HG03558 (cell line): ENCODE measurements at regions not wholly inside any gene's neighbourhood (a gene's known extent, or its start where the extent isn't known, plus 50 kb on each side); places are given as distances from the start of the nearest gene placed in this dataset.

ENCODE experiments used
- ATAC-seq: cut with Tn5 transposase; IDR thresholded peaks from one replicate; pipeline ENCODE4 v1.9.1; 2021; ENCODE audit warnings: moderate number of reproducible peaks; ENCODE audit not compliant: unreplicated experiment; ENCODE audit errors: extremely low read depth

DNA sequence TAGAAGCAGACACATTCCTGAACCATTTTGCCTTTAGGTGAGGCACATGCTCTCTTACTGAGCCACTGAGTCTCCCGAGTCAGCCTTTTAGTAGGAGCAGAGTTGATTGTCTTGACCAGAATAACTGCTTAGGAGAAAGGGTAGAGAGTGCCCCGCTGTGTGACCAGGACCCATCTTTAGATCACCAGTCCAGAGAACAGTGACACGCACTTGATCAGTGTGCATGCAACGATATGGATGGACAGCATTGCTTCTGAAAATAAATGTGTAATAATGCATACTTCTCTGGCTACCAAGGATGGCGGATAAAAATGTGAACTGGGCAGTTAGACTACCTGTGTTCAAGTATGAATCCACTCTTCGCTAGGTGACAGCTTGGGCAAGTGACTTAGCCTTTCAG lies 897.7 kb downstream of the TRIML1 start:
- ATAC-seq, result no peak

DNA sequence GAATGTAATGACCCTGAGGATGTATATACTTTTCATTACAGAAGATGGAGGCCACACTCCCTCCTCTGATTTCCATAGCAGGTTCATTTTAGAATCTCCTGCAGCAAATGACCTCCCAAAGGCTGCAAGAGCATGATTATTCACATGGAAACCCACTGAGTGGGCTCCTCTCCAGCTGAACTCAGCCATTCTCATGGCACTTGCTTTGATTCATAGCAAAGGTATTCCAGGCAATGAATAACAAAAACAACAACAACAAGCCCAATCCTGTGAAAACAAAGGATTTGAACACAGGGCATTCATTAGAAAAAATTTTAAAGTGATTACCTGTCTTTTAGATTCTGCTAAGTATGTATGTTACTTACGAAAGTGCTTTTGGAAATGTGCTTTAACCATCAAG lies 894.0 kb upstream of the FRG1 start:
- ATAC-seq, result no peak

DNA sequence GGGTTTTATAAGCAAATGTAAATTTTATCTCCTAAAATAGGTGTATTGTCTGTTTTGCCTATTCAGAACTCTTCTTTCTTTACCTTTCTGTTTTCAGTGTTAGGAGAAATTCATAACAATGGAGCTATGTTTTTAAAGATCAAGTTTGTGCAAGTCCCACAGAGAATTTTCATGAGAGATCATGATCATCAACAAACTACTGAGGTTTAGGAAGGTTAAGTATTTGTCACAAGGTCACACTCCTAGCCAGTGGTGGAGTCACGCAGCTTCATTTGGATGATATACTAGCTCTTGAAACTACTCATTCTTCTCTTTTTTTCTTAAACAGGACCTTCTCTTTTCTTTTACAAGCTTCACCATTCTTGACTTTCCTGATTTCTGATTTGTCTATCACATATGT lies 892.6 kb upstream of the FRG1 start:
- ATAC-seq, result no peak

DNA sequence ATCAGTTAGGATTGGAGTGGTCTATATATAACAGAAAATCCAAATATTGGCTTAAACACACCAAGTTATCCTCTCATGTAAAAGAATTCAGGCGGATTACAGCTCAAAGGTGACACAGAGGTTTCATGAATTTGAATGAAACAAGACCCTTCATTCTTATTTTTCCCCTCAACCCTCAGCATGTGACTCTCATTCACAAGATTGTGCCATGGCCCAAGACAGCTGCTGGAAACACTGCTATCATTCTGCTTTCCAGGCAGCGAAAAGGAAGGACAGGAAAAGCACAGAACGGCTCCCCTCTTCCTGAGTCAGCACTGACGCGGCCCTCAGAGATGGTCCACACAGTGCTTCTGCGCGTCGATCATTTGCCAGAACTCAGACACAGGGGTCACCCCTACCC lies 891.0 kb upstream of the FRG1 start:
- no peak for ATAC-seq

DNA sequence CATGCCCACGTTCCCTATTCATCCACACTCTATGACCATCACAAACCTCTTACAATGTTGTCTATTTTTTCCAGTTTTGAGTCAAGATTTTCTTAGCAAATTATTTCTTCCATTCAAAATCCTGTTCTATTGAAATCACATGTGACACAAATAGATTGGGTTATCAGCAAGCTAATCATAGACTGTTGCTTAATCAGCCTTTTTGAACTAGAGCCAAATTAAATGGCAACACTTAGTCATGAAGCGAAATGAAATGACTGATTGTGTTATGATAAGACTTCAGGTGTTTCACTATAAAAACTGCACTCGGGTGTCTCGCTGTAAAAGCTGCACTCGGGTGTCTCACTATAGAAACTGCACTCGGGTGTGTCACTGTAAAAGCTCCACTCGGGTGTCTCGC lies 890.0 kb upstream of the FRG1 start:
- no peak for ATAC-seq

GRCh38 chr4:189053621-189054020 lies 887.1 kb upstream of the FRG1 start:
- no peak for ATAC-seq

DNA sequence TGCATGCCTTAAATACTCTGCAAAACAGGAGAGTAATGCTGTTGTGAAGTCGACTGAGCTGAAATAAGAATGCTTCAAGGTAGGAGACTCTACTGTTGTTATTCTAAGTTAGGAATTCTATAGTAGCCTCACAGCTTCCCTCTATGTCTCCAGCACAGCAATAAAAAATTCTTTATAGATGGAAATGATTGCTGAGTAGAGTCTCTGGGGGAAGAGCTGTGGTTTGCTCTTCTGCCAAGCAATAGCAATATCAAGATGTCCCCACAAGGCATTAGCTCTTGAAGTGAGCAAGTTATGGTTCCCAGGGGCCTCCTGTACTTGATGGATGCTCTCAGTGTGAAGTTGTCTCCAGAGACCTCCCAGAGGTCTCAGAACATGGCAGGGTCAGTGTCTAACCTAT lies 880.6 kb upstream of the FRG1 start:
- ATAC-seq, result no peak

GRCh38 chr4:189062047-189062820 lies 878.4 kb upstream of the FRG1 start:
- ATAC-seq, result no peak

GRCh38 chr4:189069772-189070171 lies 870.9 kb upstream of the FRG1 start:
- ATAC-seq, result no peak

DNA sequence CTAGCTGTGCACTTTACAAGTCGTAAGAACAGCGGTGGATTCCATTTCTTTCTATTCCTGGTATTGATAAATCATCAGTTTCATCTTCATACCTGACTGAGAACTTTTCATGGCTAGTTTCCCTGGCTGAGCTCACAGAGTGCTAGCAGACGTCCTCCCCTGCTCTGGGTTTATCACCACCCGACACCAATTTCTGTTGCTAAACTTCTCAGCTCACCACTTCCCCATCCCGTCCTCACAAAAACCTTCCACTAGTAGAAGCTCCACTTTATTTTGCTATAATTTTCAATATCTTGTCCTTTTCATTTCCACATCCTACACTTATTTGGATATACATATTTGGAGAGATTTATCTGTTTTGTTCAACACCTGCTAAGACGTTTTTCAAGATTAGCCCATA lies 869.4 kb upstream of the FRG1 start:
- no peak for ATAC-seq

DNA sequence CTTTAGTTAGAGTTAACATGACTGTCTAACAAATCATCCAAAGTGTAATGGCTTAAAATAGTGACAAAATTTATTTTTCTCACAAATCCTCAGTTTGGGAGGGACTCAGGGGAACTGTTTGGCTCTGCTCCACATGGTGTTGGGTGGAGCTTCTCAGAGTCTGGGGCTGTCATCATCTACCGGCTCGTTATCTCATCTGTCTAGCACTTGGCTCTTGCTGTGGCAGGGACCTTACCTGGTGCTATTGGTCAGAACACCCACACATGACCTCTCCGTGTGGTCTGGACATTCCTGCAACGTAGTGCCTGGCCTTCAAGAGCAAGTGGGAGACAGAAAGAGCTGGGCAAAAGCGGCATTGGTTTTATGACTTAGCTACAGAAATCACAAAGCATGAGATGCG lies 866.9 kb upstream of the FRG1 start:
- no peak for ATAC-seq

GRCh38 chr4:189081826-189082225 lies 858.8 kb upstream of the FRG1 start:
- no peak for ATAC-seq

- ATAC-seq, result no peak
Observed at GRCh38 chr4:189083769-189084168, 856.9 kb upstream of the FRG1 start.

GRCh38 chr4:189084671-189085070 lies 856.0 kb upstream of the FRG1 start:
- no peak for ATAC-seq

- ATAC-seq, result no peak
Observed at GRCh38 chr4:189087971-189088370, 852.7 kb upstream of the FRG1 start.

GRCh38 chr4:189088780-189089179 lies 851.9 kb upstream of the FRG1 start:
- ATAC-seq, result no peak

GRCh38 chr4:189090174-189090814 lies 850.4 kb upstream of the FRG1 start:
- no peak for ATAC-seq

GRCh38 chr4:189092581-189092980 lies 848.1 kb upstream of the FRG1 start:
- ATAC-seq, result no peak

DNA sequence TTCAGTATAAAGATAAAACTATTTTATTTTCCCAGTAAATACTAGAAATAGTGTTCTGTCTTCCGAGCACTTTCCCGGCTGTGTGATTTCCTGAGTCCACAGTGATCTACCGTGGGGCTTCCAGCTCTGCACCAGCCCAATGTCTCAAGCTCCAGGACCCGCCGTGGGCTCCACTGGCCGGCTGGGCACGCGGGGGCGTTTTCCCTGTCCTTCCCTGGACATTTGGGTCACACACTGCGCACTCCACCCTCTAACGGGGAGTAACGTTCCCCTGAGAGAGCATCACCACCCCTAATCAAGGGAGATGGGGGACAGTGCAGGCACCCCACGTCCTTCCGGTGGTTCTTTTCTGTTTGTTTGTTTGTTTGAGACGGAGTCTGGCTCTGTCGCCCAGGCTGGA lies 844.6 kb upstream of the FRG1 start:
- ATAC-seq, result no peak

DNA sequence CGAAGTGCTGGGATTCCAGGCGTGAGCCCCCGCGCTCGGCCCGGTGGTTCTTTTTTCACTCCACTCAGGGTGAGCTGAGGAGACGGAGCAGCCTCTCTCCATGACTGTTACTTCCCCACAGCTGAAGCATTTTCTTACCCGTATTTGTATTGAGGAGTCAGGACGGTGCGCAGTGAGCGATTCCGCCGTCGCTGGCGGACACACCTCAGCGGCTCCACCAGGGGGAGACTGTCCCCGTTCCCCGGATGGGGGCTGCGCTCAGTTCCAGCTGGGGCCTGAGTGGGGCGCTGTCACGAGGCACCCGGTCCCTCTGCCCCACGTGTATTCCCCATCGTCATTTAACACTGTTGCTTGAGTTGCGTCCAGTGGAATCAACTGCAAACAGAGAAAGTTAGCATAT lies 844.0 kb upstream of the FRG1 start:
- no peak for ATAC-seq

DNA sequence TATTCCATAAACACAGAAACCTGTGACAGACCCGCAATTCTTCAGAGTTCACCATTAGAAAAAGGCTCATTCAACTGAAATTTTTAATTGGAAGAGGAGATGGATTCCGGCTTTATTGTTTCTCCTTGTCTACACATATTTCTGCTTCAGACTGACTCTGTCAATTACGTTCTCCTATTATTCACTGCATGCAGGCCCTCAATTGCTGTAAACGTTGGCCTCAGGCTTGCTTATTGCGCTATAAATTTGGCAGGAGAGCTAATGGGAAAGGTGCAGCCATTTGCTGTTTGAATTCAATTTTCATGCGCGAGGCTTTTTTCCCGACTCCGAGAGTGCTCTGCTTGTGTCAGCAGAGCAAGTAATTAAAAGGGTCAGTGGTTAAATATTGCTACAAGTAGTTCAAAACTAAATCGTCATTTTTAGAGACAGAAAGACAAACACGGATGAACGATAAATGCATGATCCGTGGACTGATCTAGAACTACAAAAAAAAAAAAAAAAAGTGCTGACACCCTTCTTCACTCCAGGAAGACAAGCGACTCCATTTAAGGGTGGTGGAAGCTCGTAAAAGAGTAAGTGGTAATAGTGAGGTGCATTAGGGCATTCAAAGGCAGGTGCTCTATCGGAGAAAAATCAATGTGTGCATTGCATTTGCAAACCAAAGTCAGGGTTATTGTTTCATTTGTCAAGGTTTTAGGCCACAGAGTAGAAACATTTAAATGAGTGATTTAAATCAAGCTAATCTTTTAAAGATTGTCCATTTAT lies 841.6 kb upstream of the FRG1 start:
- no peak for ATAC-seq
